ENCODE measurements at regions not wholly inside any gene's neighbourhood (a gene's known extent, or its start where the extent isn't known, plus 50 kb on each side); places are given as distances from the start of the nearest gene placed in this dataset.

DNA sequence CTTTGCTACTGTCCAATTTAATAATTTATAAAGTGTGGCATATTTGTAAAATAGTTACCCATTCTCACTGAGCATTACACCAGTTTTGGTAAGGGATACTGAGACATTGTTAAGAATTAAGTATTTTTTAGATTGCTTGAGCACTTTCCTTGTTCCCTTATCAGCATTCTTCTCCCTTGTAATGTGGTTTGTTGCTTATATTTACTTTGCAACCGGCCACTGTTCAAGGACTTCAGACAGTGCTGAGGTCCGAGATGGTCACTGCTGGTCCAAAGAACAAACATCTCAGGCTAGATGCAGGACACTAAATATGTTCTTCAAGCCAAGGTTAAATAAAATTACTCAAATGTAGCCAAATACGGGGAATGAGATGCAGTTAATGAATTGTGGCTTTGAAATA is 161.4 kb downstream of the TM9SF2 start (continued):
- TF ChIP-seq SOX13 (IDR thresholded peaks at IDR 0.05) (no peak), SOX13 (CRISPR knock-in tag; conservative IDR thresholded peaks at IDR 0.05 in 1 of 2, IDR thresholded peaks at IDR 0.05 in 1 of 2) (peak in 1 of 2 experiments; percentile 60; a peak in 1 of 4 replicates), ZNF75D (CRISPR knock-in tag; IDR thresholded peaks at IDR 0.05; ENCODE audit: borderline replicate concordance) (no peak), ISL2 (CRISPR knock-in tag; IDR thresholded peaks at IDR 0.05) (0 out of 2 replicates have a peak, but pooled peaks have one; percentile 20), ZEB1 (IDR thresholded peaks at IDR 0.05; ENCODE audit: insufficient replicate concordance, low read depth) (no peak), ARHGAP35 (CRISPR knock-in tag; IDR thresholded peaks at IDR 0.05; ENCODE audit: borderline replicate concordance) (no peak), JUN (CRISPR knock-in tag; IDR thresholded peaks at IDR 0.05) (no peak), CENPX (CRISPR knock-in tag; IDR thresholded peaks at IDR 0.05) (no peak), HIVEP1 (CRISPR knock-in tag; IDR thresholded peaks at IDR 0.05) (no peak), MYNN (CRISPR knock-in tag; IDR thresholded peaks at IDR 0.05; ENCODE audit: low read depth) (no peak), GATAD1 (CRISPR knock-in tag; IDR thresholded peaks at IDR 0.05) (no peak), HMGA1 (CRISPR knock-in tag; conservative IDR thresholded peaks at IDR 0.05) (no peak), HDAC2 (CRISPR knock-in tag; IDR thresholded peaks at IDR 0.05) (peak; percentile 64; the same call in 1 of the 2 replicates), MEF2D (CRISPR knock-in tag; IDR thresholded peaks at IDR 0.05) (no peak), ZFYVE20 (CRISPR knock-in tag; IDR thresholded peaks at IDR 0.05; ENCODE audit: borderline replicate concordance, low read depth) (no peak), MIER2 (CRISPR knock-in tag; IDR thresholded peaks at IDR 0.05) (no peak)
- TF ChIP-seq, protein P1, sequence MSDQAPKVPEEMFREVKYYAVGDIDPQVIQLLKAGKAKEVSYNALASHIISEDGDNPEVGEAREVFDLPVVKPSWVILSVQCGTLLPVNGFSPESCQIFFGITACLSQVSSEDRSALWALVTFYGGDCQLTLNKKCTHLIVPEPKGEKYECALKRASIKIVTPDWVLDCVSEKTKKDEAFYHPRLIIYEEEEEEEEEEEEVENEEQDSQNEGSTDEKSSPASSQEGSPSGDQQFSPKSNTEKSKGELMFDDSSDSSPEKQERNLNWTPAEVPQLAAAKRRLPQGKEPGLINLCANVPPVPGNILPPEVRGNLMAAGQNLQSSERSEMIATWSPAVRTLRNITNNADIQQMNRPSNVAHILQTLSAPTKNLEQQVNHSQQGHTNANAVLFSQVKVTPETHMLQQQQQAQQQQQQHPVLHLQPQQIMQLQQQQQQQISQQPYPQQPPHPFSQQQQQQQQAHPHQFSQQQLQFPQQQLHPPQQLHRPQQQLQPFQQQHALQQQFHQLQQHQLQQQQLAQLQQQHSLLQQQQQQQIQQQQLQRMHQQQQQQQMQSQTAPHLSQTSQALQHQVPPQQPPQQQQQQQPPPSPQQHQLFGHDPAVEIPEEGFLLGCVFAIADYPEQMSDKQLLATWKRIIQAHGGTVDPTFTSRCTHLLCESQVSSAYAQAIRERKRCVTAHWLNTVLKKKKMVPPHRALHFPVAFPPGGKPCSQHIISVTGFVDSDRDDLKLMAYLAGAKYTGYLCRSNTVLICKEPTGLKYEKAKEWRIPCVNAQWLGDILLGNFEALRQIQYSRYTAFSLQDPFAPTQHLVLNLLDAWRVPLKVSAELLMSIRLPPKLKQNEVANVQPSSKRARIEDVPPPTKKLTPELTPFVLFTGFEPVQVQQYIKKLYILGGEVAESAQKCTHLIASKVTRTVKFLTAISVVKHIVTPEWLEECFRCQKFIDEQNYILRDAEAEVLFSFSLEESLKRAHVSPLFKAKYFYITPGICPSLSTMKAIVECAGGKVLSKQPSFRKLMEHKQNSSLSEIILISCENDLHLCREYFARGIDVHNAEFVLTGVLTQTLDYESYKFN (CRISPR knock-in tag; conservative IDR thresholded peaks at IDR 0.05) = peak; percentile 77
- TF ChIP-seq, protein P2, sequence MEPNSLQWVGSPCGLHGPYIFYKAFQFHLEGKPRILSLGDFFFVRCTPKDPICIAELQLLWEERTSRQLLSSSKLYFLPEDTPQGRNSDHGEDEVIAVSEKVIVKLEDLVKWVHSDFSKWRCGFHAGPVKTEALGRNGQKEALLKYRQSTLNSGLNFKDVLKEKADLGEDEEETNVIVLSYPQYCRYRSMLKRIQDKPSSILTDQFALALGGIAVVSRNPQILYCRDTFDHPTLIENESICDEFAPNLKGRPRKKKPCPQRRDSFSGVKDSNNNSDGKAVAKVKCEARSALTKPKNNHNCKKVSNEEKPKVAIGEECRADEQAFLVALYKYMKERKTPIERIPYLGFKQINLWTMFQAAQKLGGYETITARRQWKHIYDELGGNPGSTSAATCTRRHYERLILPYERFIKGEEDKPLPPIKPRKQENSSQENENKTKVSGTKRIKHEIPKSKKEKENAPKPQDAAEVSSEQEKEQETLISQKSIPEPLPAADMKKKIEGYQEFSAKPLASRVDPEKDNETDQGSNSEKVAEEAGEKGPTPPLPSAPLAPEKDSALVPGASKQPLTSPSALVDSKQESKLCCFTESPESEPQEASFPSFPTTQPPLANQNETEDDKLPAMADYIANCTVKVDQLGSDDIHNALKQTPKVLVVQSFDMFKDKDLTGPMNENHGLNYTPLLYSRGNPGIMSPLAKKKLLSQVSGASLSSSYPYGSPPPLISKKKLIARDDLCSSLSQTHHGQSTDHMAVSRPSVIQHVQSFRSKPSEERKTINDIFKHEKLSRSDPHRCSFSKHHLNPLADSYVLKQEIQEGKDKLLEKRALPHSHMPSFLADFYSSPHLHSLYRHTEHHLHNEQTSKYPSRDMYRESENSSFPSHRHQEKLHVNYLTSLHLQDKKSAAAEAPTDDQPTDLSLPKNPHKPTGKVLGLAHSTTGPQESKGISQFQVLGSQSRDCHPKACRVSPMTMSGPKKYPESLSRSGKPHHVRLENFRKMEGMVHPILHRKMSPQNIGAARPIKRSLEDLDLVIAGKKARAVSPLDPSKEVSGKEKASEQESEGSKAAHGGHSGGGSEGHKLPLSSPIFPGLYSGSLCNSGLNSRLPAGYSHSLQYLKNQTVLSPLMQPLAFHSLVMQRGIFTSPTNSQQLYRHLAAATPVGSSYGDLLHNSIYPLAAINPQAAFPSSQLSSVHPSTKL (CRISPR knock-in tag; IDR thresholded peaks at IDR 0.05) = peak; percentile 70
- TF ChIP-seq, protein P3, sequence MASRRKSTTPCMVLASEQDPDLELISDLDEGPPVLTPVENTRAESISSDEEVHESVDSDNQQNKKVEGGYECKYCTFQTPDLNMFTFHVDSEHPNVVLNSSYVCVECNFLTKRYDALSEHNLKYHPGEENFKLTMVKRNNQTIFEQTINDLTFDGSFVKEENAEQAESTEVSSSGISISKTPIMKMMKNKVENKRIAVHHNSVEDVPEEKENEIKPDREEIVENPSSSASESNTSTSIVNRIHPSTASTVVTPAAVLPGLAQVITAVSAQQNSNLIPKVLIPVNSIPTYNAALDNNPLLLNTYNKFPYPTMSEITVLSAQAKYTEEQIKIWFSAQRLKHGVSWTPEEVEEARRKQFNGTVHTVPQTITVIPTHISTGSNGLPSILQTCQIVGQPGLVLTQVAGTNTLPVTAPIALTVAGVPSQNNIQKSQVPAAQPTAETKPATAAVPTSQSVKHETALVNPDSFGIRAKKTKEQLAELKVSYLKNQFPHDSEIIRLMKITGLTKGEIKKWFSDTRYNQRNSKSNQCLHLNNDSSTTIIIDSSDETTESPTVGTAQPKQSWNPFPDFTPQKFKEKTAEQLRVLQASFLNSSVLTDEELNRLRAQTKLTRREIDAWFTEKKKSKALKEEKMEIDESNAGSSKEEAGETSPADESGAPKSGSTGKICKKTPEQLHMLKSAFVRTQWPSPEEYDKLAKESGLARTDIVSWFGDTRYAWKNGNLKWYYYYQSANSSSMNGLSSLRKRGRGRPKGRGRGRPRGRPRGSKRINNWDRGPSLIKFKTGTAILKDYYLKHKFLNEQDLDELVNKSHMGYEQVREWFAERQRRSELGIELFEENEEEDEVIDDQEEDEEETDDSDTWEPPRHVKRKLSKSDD (CRISPR knock-in tag; IDR thresholded peaks at IDR 0.05; ENCODE audit: low read depth) = no peak
